Fibroblast of villous mesenchyme (primary cell): ENCODE measurements at regions not wholly inside any gene's neighbourhood (a gene's known extent, or its start where the extent isn't known, plus 50 kb on each side); places are given as distances from the start of the nearest gene placed in this dataset.

Experiments
- DNase-seq: peaks from one replicate; pipeline ENCODE4 v3.0.0-alpha.2; 2010; ENCODE audit warnings: low read depth
- H3K4me3 ChIP-seq: 2 replicates; pipeline ENCODE4 v1.5.1; 2011; ENCODE audit warnings: low read depth, mild to moderate bottlenecking, low read length
- TF ChIP-seq, protein P1 (sequence below): IDR thresholded peaks from 2 replicates; pipeline ENCODE4 v1.5.1; 2012; ENCODE audit warnings: low read depth, mild to moderate bottlenecking, low read length; ENCODE audit not compliant: insufficient read depth

- H3K4me3 ChIP-seq, result no peak overlapping the region
- TF ChIP-seq, protein P1, sequence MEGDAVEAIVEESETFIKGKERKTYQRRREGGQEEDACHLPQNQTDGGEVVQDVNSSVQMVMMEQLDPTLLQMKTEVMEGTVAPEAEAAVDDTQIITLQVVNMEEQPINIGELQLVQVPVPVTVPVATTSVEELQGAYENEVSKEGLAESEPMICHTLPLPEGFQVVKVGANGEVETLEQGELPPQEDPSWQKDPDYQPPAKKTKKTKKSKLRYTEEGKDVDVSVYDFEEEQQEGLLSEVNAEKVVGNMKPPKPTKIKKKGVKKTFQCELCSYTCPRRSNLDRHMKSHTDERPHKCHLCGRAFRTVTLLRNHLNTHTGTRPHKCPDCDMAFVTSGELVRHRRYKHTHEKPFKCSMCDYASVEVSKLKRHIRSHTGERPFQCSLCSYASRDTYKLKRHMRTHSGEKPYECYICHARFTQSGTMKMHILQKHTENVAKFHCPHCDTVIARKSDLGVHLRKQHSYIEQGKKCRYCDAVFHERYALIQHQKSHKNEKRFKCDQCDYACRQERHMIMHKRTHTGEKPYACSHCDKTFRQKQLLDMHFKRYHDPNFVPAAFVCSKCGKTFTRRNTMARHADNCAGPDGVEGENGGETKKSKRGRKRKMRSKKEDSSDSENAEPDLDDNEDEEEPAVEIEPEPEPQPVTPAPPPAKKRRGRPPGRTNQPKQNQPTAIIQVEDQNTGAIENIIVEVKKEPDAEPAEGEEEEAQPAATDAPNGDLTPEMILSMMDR, result no peak
- DNase-seq, result no peak
Measured at GRCh38 chr13:32881777-32882145, 134.5 kb upstream of the KL start.

DNA sequence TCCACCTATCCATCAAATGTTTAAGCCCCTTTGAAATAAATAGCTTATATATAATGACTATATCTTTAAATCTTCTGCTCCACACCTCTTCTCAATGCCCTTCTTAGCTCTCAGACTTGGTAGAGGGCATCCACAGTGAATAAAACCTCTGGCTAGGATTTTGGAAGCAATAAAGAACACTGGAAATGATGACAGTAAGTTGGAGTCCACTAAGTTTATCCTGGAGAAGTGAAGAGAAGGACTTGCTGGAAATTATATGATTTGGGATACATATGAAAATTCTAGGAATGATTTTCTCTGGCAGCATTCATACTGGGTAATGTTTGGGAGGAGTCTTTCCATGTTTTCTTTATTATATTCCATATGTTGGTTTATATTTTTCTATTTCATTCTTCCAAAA, 133.5 kb upstream of the KL start:
- no peak overlapping the region for H3K4me3 ChIP-seq
- DNase-seq, result no peak
- TF ChIP-seq, protein P1, result no peak

DNA sequence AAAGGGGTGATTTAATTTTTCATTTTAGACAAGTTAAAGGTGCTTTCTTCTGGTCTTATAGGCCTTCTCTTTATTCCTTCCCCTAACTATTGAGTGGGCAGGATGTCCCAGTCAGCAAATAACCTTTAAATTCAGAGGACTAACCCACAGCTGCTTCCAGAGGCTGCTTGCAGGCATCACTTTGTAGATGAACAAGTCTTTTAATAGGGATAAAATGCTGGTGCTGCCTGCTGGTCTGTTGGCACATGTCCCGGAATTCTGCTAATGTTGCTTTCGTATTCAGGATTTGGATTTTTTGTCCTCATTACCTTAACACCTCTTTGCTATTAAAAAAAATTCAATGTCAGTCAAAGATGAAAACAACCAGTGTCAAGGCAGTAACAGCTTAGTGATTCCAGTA, 132.7 kb upstream of the KL start:
- DNase-seq, result peak; percentile 34
- H3K4me3 ChIP-seq, result no peak overlapping the region
- TF ChIP-seq, protein P1, result no peak

DNA sequence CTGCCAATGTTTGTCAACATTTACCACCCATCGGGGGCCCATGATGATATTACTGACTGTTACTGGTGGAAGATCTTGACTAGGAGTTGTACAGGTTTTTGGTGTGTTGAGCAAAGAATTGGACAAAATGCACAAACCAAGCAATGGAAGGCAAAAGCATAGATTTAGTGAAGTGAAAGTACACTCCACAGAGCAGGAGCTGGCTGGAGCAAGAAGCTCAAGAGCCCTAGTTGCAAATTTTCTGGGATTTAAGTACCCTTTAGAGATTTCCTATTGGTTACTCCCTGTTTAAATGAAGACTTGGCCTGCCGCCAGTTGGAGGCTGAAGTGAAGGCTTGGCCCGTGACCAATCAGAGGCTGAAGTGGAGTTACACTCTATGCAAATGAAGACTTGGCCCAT, 128.6 kb upstream of the KL start:
- H3K4me3 ChIP-seq, result no peak overlapping the region
- DNase-seq, result no peak
- TF ChIP-seq, protein P1, result no peak

DNA sequence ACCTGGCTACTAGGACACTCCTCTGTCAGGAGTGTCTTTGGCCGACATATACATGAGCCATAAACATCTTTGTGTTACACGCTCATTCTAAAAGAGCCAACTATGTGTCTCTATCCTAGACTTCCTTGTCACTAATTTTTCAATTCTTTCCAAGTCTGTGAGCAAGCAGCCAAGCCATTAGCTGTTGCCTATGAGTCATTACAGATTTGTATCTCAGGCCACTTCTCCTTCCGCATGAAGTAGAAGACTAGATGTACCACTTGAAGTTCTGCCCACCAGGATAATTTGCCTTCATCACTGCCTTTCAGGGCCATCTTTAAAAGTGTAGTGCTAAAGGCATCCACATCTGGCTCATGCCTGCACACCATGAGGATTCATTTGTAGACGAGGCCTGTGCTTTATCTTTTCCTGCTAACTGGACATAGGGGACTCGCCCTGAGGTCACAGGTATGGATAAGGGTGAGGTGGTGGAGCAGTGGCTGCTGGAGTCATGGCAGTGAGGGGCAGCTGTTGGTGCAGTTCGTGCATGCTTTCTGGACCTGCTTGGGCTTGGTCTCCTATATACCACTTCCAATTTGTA, 126.1 kb upstream of the KL start:
- H3K4me3 ChIP-seq, result no peak overlapping the region
- DNase-seq, result no peak
- TF ChIP-seq, protein P1, result no peak

- no peak overlapping the region for H3K4me3 ChIP-seq
- DNase-seq, result no peak
- TF ChIP-seq, protein P1, result no peak
Measured at GRCh38 chr13:32893176-32893575, 123.0 kb upstream of the KL start.

- TF ChIP-seq, protein P1, result no peak
- peak; percentile 83 for DNase-seq
- no peak overlapping the region for H3K4me3 ChIP-seq
Measured at GRCh38 chr13:32894589-32895001, 121.6 kb upstream of the KL start.
